GM19395 (cell line): ENCODE measurements at regions not wholly inside any gene's neighbourhood (a gene's known extent, or its start where the extent isn't known, plus 50 kb on each side); places are given as distances from the start of the nearest gene placed in this dataset.

Source experiments
- ATAC-seq: cut with Tn5 transposase; IDR thresholded peaks from one replicate; pipeline ENCODE4 v1.9.1; 2021; ENCODE audit warnings: mild to moderate bottlenecking, moderate library complexity; ENCODE audit not compliant: unreplicated experiment

GRCh38 chr2:129144082-129144791 is 825.6 kb upstream of the HS6ST1 start:
- no peak for ATAC-seq

GRCh38 chr2:129152514-129152913 is 827.0 kb upstream of the RAB6C start:
- no peak for ATAC-seq

- ATAC-seq, result no peak
Measured at GRCh38 chr2:129160879-129161278, 818.6 kb upstream of the RAB6C start.

- no peak for ATAC-seq
Measured at GRCh38 chr2:129164220-129164949, 815.1 kb upstream of the RAB6C start.

GRCh38 chr2:129165006-129165405 is 814.5 kb upstream of the RAB6C start:
- ATAC-seq, result no peak

- no peak for ATAC-seq
Measured at GRCh38 chr2:129167456-129167855, 812.0 kb upstream of the RAB6C start.

GRCh38 chr2:129170570-129170969 is 808.9 kb upstream of the RAB6C start:
- ATAC-seq, result no peak

- no peak for ATAC-seq
Measured at GRCh38 chr2:129174143-129174542, 805.3 kb upstream of the RAB6C start.

GRCh38 chr2:129175051-129175450 is 804.4 kb upstream of the RAB6C start:
- ATAC-seq, result no peak

GRCh38 chr2:129176375-129176774 is 803.1 kb upstream of the RAB6C start:
- no peak for ATAC-seq

- ATAC-seq, result no peak
Measured at GRCh38 chr2:129178356-129178755, 801.1 kb upstream of the RAB6C start.

- no peak for ATAC-seq
Measured at GRCh38 chr2:129179199-129179598, 800.3 kb upstream of the RAB6C start.

- ATAC-seq, result no peak
Measured at GRCh38 chr2:129180124-129180716, 799.2 kb upstream of the RAB6C start.

- ATAC-seq, result no peak
Measured at GRCh38 chr2:129181433-129181832, 798.0 kb upstream of the RAB6C start.

GRCh38 chr2:129181963-129182362 is 797.5 kb upstream of the RAB6C start:
- ATAC-seq, result no peak

- no peak for ATAC-seq
Measured at GRCh38 chr2:129187343-129187742, 792.1 kb upstream of the RAB6C start.

- no peak for ATAC-seq
Measured at GRCh38 chr2:129188451-129188850, 791.0 kb upstream of the RAB6C start.

- no peak for ATAC-seq
Measured at GRCh38 chr2:129189617-129190319, 789.7 kb upstream of the RAB6C start.

- no peak for ATAC-seq
Measured at GRCh38 chr2:129190494-129190893, 789.0 kb upstream of the RAB6C start.

GRCh38 chr2:129191530-129191929 is 787.9 kb upstream of the RAB6C start:
- ATAC-seq, result no peak

- ATAC-seq, result no peak
Measured at GRCh38 chr2:129192117-129192516, 787.3 kb upstream of the RAB6C start.
